HFFc6 (cell line): ENCODE measurements at regions not wholly inside any gene's neighbourhood (a gene's known extent, or its start where the extent isn't known, plus 50 kb on each side); places are given as distances from the start of the nearest gene placed in this dataset.

Experiments used
- DNase-seq: peaks from one replicate; pipeline ENCODE4 v3.0.0-alpha.2; 2018
- H3K27ac Mint-ChIP-seq: 2 replicates; pipeline ENCODE4 v1.8.0; 2020; ENCODE audit warnings: mild to moderate bottlenecking, mixed read lengths
- H3K27me3 Mint-ChIP-seq: 2 replicates; pipeline ENCODE4 v1.8.0; 2021; ENCODE audit warnings: mild to moderate bottlenecking, moderate library complexity, mixed read lengths; ENCODE audit not compliant: insufficient read depth
- H3K36me3 Mint-ChIP-seq: 2 replicates; pipeline ENCODE4 v1.8.0; 2021; ENCODE audit warnings: low read depth, mixed read lengths
- H3K4me1 Mint-ChIP-seq: 2 replicates; pipeline ENCODE4 v1.8.0; 2020; ENCODE audit warnings: low read depth, mixed read lengths
- H3K4me3 Mint-ChIP-seq: 2 replicates; pipeline ENCODE4 v1.8.0; 2020; ENCODE audit warnings: mild to moderate bottlenecking, moderate library complexity, mixed read lengths
- H3K9me3 Mint-ChIP-seq: 2 replicates; pipeline ENCODE4 v1.8.0; 2020; ENCODE audit warnings: mild to moderate bottlenecking, mixed read lengths
- CTCF ChIP-seq: fragments of 200-600 bp; sonication (generic); IDR thresholded peaks from 2 replicates; pipeline ENCODE4 v1.5.0; 2021; ENCODE audit warnings: antibody characterized with exemption, mild to moderate bottlenecking

DNA sequence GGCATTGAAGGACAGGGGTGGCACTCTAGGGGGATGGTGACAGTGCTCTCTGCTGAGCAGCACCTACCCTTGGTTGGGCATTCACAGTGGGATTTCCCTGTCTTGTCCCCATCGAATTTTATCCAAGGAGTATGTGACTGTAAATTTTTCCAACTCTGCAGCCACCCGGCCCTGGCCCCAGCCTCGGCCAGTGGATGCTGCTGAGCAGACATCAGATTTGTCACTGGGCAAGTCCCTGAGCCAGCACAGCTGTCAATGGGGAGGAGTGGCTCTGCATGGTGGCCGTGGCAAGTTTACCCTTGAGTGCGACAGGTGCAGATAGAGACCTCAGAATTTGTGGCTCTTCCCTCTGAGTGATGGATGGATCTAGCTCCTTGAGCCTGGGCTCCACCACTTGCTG lies 240.2 kb upstream of the CSF3R start:
- no peak for TF ChIP-seq CTCF
- no peaks in the 10 kb centered on the region for H3K36me3 Mint-ChIP-seq
- DNase-seq: no peak
- no peaks in the 10 kb centered on the region for H3K27me3 Mint-ChIP-seq
- no peak overlapping the region for H3K4me3 Mint-ChIP-seq
- peaks cover 44% of the 10 kb centered on the region for H3K9me3 Mint-ChIP-seq
- H3K27ac Mint-ChIP-seq: no peak overlapping the region
- H3K4me1 Mint-ChIP-seq: no peaks in the 10 kb centered on the region

DNA sequence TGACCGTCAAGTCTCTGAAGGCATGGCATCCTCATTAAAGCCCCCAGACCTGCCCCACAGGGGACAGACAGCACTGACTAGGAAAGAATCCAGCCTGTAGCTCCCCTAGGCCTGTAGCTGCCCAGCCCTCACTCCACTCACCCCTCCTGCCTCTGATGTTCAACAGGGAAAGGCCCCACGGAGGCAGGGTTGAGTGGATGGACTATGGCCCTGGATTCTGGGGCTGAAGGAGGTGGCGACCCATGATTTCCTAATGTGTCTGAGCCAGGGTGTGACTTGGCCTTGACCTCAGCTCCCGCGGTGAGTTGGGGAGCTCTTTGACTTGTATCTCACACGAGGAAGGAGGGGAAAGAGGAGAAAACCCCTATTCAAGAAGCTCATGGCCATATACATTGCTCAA lies 238.5 kb upstream of the CSF3R start:
- Mint-ChIP-seq H3K9me3 (peaks cover 37% of the 10 kb centered on the region), H3K27ac (no peak overlapping the region), H3K4me3 (no peak overlapping the region), H3K27me3 (no peaks in the 10 kb centered on the region), H3K4me1 (no peaks in the 10 kb centered on the region), H3K36me3 (no peaks in the 10 kb centered on the region)
- DNase-seq: no peak
- no peak for TF ChIP-seq CTCF

DNA sequence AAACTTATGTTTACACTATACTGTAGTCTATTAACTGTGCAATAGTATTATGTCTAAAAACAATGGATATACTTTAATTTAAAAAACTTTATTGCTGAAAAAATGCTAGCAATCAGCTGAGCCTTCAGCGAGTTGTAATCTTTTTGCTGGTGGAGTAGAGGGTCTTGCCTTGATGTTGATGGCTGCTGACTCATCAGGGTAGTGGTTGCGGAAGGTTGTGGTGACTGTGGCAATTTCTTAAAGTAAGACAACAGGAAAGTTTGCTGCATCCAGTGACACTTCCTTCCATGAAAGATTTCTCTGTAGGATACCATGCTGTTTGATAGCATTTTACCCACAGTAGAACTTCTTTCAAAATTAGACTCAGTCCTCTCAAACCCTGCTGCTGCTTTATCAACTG lies 234.7 kb upstream of the CSF3R start:
- no peaks in the 10 kb centered on the region for H3K4me1 Mint-ChIP-seq
- no peaks in the 10 kb centered on the region for H3K36me3 Mint-ChIP-seq
- H3K4me3 Mint-ChIP-seq: no peak overlapping the region
- no peak for TF ChIP-seq CTCF
- peaks cover 3% of the 10 kb centered on the region for H3K27me3 Mint-ChIP-seq
- H3K9me3 Mint-ChIP-seq: peaks cover 17% of the 10 kb centered on the region
- no peak overlapping the region for H3K27ac Mint-ChIP-seq
- DNase-seq: no peak

DNA sequence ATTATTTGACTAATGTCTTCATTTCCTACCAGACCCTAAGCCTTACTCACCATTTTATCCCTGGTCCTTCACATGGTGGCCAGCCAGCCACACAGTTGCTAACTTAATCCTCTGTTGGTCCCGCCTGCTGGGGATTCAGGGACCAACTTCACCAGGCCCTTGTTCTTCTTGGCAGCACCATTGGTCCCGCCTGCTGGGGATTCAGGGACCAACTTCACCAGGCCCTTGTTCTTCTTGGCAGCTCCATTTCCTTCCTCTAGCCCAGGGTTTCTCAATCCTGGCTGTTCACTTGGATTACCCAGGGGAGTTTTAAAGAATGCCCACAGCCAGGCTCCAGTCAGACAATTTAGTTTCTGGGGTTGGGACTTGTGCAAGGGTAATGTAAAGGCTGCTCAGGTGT lies 233.1 kb upstream of the CSF3R start:
- no peaks in the 10 kb centered on the region for H3K4me1 Mint-ChIP-seq
- H3K9me3 Mint-ChIP-seq: peaks cover 9% of the 10 kb centered on the region
- peaks cover 3% of the 10 kb centered on the region for H3K27me3 Mint-ChIP-seq
- no peak for DNase-seq
- no peaks in the 10 kb centered on the region for H3K36me3 Mint-ChIP-seq
- H3K27ac Mint-ChIP-seq: no peak overlapping the region
- H3K4me3 Mint-ChIP-seq: no peak overlapping the region
- TF ChIP-seq CTCF: no peak

DNA sequence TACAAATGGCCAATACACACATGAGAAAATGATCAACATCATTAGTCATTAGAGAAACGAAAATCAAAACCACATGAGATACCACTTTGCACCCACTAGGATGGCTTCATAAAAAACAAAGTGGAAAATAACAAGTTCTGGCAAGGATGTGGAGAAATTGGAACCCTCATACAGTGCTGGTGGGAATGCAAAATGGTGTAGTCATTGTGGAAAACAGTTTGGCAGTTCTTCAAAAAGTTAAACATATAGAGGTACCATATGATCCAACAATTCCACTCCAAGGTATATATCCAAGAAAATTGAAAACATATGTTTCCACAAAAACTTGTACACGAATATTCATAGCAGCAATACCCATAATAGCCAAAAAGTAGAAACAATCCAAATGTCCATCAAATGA lies 231.6 kb upstream of the CSF3R start:
- peaks cover 6% of the 10 kb centered on the region for H3K27me3 Mint-ChIP-seq
- DNase-seq: no peak
- no peak for TF ChIP-seq CTCF
- H3K27ac Mint-ChIP-seq: no peak overlapping the region
- H3K4me1 Mint-ChIP-seq: no peaks in the 10 kb centered on the region
- no peak overlapping the region for H3K4me3 Mint-ChIP-seq
- no peaks in the 10 kb centered on the region for H3K36me3 Mint-ChIP-seq
- peaks cover 4% of the 10 kb centered on the region for H3K9me3 Mint-ChIP-seq

DNA sequence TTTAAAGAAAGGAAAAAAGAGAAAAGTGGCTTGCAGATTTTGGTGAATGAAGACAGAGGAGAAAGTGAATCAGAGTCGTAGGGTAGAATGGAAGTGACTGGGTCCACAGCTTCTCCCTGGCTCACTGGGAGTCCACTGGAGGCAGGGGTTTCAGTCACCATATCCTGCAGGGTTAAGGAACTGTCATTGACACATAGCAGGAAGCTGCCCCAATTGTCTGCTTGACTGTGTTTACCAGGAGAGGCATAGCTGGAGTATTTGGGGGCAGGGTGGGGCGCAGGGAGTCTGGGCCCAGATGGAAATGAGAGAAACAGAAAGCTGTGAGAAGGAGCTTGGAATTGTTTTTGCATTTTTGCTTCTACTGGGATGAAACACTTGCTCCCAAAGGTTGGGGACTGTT lies 228.8 kb upstream of the CSF3R start:
- H3K4me3 Mint-ChIP-seq: no peak overlapping the region
- no peak for DNase-seq
- TF ChIP-seq CTCF: no peak
- no peaks in the 10 kb centered on the region for H3K4me1 Mint-ChIP-seq
- peaks cover 4% of the 10 kb centered on the region for H3K9me3 Mint-ChIP-seq
- H3K27ac Mint-ChIP-seq: no peak overlapping the region
- H3K27me3 Mint-ChIP-seq: peaks cover 8% of the 10 kb centered on the region
- H3K36me3 Mint-ChIP-seq: no peaks in the 10 kb centered on the region
